ENCODE measurements at regions not wholly inside any gene's neighbourhood (a gene's known extent, or its start where the extent isn't known, plus 50 kb on each side); places are given as distances from the start of the nearest gene placed in this dataset.

DNA sequence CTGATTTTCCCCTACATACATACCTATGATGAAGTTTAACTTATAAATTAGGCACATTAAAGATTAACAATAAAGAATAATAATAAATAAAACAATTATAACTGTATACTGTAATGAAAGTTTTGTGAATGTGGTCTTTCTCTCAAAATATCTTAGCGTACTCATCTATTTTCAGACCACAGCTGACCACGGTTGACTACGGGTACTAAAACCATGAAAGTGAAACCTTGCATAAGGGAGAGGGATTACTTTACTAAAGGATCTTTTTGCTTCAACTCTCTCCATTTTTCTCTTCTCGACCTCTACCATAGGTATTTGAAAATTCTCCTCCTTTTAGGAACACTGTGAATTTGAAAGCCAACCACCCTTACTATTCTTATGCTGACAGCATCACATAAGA lies 475.5 kb downstream of the CETN3 start:
- TF ChIP-seq, protein P1, sequence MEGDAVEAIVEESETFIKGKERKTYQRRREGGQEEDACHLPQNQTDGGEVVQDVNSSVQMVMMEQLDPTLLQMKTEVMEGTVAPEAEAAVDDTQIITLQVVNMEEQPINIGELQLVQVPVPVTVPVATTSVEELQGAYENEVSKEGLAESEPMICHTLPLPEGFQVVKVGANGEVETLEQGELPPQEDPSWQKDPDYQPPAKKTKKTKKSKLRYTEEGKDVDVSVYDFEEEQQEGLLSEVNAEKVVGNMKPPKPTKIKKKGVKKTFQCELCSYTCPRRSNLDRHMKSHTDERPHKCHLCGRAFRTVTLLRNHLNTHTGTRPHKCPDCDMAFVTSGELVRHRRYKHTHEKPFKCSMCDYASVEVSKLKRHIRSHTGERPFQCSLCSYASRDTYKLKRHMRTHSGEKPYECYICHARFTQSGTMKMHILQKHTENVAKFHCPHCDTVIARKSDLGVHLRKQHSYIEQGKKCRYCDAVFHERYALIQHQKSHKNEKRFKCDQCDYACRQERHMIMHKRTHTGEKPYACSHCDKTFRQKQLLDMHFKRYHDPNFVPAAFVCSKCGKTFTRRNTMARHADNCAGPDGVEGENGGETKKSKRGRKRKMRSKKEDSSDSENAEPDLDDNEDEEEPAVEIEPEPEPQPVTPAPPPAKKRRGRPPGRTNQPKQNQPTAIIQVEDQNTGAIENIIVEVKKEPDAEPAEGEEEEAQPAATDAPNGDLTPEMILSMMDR (IDR thresholded peaks at IDR 0.05), result no peak
- TF ChIP-seq POLR2A (IDR thresholded peaks at IDR 0.05) (no peak), POLR2AphosphoS5 (IDR thresholded peaks at IDR 0.05) (no peak)

All from stomach (tissue), 4 donors.